ENCODE measurements at regions not wholly inside any gene's neighbourhood (a gene's known extent, or its start where the extent isn't known, plus 50 kb on each side); places are given as distances from the start of the nearest gene placed in this dataset.
"Not testable (repeated sequence)": the region's sequence is repeated elsewhere in the genome, so short reads cannot be mapped to it uniquely, and the experiment has no call there.

GRCh38 chr12:102344691-102345090, 135.7 kb downstream of the IGF1 start:
- DNase-seq = no peak

DNA sequence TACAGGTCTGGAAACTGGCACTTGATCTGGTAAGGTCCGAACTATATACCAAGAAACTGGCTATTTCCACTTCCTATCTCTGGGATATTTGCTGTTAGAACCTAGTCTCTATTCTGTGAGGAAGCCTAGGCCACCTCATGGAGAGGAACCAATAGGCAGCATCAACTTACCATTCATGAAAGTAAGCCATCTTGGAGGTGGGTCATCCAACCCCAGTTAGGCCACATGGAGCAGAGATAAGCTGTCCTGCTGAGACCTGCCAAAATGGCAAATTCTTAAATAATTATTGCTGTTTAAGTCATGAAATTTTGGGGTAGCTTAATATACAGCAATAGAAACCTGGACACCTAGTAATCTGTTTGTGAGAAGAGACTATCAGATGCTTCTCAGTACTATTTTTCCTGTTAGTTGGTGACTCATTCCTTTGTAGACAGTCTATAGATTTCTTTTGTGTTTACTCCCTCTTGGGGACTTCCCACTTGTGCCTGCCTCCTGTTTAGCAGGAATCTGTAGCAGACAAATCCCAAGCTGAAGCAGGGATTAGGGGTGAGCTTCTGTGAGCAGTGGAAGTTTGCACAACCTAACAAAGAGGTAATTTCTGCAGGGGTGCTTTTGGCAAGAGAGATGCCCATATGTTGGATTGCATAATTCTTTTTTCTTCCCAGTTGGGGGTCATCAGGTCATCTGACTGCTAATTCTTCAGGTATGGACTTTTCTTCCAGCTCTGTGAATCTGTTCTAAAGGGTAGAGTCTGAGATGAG, 136.8 kb downstream of the IGF1 start:
- DNase-seq = no peak

DNA sequence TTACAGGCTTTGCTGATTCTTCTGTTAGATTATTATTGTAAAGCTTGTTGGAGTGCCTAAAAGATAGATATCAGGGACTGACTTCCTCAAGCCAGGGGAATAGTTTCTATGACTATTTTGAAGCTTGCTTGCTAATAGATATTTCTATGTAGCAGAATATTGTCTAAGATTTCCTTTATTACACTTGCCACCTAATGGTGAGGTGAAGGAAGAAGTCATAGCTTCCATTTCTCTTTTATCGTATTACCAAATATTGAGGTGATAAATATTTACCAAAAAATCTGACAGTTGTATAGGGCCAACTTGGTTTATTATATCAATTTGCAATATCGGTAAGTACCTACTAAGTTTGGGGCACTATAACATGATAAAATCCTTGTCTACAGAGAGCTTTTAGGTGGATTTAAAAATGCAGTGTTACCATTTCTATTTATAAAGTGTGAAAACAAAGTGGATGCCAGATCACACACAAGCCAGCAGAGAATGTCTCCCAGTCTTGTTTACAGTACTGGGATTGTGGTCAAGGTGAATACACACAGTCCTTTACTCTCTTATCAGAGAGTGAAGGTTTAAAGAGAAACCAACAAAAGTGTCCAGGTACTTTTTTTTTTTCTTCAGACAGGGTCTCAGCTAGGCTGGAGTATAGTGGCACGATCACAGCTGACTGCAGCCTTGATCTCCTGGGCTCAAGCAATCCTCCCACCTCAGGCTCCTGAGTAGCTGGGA, 137.9 kb downstream of the IGF1 start:
- no peak for DNase-seq

DNA sequence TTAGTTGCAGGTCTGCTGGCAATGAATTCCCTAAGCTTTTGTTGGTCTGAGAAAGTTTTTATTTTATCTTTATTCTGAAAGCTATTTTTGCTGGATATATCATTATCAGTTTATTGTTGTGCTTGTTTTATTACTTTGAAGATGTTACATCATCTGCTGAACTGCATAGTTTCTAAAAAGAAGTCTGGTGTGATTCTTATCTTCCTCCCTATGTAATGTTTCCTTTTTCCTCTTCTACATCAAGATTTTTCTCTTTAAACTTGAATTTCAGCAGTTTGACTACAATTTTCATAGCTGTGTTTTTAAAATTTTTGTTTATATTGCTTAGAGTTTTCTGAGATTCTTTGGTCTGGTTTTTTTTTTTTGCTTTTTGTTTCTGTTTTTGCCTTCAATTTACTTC, 137.1 kb upstream of the PMCH start:
- DNase-seq = no peak

DNA sequence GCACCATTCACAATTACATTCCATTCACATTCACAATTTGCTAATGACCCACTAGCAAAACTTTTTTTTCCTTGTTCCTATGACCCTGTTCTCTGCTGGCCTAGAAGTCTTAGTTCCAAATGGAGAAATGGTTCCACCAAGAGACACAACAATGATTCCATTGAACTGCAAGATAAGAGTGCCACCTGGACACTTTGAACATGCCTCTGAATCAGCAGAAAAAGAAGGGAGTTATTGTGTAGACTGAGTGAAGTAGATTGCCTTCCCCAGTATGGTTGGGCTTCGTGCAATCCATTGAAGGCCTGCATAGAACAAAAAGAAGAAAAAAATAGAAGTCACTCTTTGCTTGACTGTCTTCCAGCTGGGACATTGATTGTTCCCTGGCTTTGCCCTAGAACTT, 133.8 kb upstream of the PMCH start:
- DNase-seq = no peak

DNA sequence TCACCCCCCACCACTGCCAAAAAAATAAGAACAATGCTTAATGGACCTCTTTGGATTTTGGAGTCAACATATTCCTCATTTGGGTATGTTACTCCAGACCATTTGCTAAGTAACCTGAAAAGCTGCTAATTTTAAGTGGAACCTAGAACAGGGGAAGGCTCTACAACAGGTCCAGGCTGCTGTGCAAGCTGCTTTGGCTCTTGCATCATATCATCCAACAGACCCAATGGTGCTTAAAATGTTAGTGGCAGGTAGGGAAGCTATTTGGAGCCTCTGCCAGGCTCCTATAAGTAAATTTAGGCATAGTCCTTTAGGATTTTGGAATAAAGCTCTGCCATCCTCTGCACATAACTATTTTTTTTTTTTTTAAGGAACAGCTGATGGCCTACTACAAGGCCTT, 132.2 kb upstream of the PMCH start:
- DNase-seq = no peak

DNA sequence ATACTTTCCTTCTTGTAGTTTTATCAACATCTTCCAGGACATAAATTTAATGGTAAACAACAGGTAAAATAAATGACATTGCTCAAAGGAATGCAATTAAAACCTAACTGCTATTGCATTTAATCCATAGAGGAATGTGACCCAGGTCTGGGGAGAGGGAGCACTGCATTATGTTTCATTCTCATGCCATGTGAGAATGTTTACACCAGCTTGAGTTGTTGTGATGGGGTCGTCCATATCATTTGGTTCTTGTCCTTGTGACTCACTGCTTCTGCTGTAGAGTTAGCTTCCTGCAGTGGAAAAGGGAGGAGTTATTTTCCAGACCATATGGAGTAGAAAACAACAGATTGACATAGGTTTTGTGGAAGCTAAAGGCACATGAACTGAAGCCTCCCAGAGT, 129.3 kb upstream of the PMCH start:
- no peak for DNase-seq

GRCh38 chr12:102325108-102325507, 127.5 kb upstream of the PMCH start:
- DNase-seq = not testable (repeated sequence)

DNA sequence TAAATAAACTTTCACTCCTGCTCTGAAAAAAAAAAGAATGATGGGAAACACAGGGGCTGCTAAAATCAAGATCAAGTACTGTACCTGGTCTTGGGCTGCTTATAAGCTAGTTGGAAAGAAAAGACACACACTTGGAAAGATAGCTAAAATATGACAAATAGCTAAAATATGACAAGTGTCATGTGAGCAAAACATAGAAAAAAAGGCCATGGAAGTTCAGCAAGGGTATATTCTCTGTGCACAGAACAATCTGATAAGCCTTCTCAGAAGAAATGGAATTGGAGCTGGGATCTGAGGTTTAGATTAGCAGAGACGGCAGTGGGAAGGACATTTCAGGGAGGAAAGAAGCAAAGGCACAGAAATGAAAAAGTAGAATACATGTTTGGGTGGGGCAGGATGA, 126.2 kb upstream of the PMCH start:
- DNase-seq = no peak

- no peak for DNase-seq
These were observed 124.6 kb upstream of the PMCH start for GRCh38 chr12:102322254-102322653.

DNA sequence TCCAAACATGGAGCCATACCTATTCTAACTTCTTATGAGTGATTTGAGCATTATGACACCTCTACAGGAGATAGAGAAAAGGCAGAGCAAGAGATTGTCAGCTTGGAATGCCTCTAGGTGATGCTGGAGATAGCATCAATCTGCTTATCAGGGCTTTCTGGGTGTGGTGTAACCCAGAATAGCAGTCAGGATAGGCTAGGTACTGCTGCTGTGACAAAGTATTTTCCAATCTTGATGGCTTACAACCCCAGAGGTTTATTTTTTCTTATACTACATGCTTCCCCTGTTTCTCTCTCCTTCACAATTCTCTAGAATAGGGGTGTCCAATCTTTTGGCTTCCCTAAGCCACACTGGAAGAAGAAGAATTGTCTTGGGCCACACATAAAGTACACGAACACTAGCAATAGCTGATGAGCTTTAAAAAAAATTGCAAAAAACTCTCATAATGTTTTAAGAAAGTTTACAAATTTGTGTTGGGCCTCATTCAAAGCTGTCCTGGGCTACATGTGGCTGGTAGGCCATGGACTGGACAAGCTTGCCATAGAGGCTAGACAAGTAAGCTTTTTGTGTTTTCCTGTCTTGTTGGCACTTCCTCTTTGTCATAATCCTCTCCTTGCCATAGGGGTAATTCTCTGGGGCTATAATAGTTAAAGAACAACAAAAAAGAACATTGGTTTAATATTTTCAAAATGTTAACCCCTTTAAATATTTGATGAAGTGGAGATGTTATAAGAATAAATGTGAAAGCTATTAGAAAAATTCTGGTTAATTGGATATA, 123.9 kb upstream of the PMCH start:
- DNase-seq = no peak

DNA sequence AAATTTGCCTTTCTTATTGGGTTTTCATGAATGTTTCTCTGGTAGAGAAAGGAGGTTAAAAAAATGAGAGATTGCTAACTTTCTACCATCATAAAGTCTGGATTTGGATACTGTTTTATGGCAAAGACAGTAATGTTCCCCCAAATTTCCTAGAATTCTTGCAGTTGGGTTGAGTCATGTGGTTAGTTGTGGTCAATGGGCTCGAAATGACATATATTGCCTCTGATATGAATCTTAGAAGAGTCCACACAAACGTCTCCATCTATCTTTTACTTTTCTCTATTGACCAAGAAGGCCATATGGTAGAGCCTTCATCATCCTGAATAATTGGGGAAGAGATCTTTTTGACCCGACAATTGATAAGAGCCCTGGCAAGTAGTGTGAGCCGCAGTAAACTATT, 119.5 kb upstream of the PMCH start:
- no peak for DNase-seq

DNA sequence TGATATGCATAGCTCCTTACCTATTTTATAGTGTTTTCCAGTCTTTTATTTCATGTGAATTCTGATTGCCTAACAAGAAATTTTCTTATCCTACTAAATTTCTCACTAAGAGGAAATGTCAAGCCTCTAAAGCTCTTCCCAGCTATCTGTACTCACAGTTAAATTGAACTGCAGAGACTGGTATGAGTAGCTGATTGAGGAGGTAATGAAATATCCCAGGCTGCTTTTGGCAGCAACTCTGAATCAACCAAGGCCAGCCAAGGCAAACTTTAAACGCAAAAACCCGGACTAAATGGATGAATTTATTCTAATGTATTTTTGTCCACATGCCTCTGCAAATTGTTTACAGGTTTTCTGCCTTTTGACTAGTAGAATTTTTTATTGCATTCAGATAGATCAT, 119.1 kb upstream of the PMCH start:
- DNase-seq = no peak

DNA sequence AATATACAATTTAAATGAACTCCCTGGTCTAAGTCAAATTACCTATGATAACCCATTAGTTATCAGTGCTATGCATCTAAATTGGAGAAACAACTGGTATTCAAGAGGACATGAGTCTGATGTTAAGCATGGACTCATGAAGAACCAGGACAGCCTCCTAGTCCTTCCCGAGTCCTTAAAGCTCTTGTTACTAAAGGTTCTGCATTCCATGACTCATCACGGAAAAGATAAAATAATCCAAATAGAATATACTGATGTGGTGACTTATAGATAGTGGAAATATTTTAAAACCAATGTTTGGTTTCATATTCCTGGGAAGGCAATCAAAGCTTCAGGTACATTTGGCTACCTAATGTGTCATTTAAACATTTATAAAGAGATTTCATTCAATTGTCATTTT, 117.2 kb upstream of the PMCH start:
- no peak for DNase-seq

GRCh38 chr12:102313116-102313971, 115.7 kb upstream of the PMCH start:
- DNase-seq = not testable (repeated sequence)

DNA sequence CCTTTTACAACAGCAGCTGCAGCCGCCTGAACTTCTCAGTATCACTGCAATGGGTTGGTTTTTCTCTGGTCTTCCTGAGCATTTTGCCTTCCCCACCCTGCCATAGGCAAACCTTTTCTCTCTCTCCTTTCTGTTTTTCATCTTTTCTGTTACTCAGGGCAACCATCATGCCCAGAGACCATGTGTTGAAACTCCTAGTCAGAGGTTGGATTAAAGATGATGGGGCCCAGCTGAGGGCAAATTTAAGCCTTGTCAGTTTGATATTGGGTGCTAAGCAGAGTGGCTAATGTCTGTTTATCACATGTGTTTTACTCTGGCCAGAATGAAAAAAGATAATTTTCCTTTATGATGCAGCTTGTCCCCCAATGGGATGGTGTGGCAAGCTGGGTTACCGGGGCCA, 107.9 kb upstream of the PMCH start:
- no peak for DNase-seq

GRCh38 chr12:102304667-102305066, 107.0 kb upstream of the PMCH start:
- DNase-seq = not testable (repeated sequence)

- no peak for DNase-seq
These were observed 104.9 kb upstream of the PMCH start for GRCh38 chr12:102302553-102302952.

- no peak for DNase-seq
These were observed 103.9 kb upstream of the PMCH start for GRCh38 chr12:102301547-102301946.

DNA sequence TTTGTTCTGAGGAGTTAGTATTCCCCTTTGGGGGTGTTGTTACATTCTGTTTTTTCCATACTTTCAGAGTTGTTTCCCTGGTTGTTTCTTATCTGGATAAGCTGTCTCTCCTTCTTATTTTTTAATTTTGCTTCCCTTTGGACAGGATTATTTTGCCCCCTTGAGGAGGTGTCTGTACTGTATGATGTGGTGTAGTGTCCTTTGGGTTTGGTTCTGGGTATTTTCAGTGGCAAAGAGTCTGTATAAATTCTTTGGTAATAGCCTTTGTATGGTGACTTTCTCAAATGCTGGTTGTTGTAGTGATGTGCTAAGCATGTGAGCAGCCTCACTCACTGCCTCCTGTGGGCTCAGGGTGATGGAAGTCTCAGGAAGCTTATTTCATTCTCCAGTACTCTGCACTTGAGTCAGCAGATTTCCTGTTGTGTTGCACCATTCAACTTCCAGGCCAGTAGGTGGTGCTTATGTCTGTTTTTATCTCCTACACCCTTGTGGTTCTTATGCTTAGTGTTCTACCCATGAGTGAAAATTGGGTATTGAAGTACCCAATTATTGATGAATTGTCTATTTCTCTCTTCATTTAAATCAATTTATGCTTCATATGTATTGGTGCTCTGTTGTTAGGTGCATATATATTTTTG, 103.3 kb upstream of the PMCH start:
- no peak for DNase-seq

- DNase-seq = no peak
These were observed 102.1 kb upstream of the PMCH start for GRCh38 chr12:102299731-102300130.

GRCh38 chr12:102298022-102298421, 100.4 kb upstream of the PMCH start:
- DNase-seq = no peak

Measured in NCI-H1105 (cell line).